ENCODE measurements at regions not wholly inside any gene's neighbourhood (a gene's known extent, or its start where the extent isn't known, plus 50 kb on each side); places are given as distances from the start of the nearest gene placed in this dataset.
"Not testable (repeated sequence)": the region's sequence is repeated elsewhere in the genome, so short reads cannot be mapped to it uniquely, and the experiment has no call there.

DNA sequence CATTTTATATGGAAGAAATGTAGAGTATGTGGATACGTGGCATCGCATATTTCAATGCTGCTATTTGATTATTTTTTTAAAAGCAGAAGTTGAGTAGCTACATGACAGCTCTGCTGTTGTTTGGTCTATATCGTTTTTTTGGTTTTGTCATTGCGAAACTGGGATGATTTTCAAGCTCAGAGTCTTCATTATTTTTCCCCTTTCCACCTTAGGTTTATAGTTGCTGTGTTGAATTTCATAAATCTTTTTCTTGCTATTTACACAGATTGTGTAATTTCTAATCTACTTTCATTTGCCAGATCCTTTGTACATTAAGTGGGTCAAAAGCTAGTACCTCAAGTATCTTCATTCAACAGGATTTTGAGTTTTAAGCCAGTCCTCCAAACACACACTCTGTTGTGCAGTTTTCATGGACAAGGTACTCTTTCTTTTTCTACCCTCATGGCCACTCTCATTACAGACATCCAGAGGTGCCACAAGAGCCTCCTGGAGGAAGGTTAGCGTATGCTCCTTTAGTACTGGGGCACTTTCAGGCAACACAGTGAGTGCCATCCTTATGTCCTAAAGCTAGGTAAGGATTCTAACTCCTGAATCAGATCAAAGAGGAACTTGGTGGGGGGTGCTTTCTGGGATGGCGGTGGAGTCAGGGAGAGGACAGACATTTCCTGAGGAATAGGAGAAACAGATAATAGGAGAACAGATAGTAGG is 123.2 kb downstream of the FHIP1A start:
- no peaks in the 10 kb centered on the region for H3K9me3 ChIP-seq (ENCODE audit: control insufficient read depth in 3 of 3, low read length in 3 of 3)
- H3K27me3 ChIP-seq (ENCODE audit: control insufficient read depth in 3 of 3, insufficient read depth in 3 of 3, low read length in 3 of 3) = no peaks in the 10 kb centered on the region
- H3K27ac ChIP-seq (ENCODE audit: low read depth, low read length) = peak overlapping the region; percentile 84
- no peaks in the 10 kb centered on the region for H3K36me3 ChIP-seq (ENCODE audit: control insufficient read depth in 3 of 3, insufficient read depth in 3 of 3, low read length in 3 of 3)
- H3K4me1 ChIP-seq (ENCODE audit: control insufficient read depth in 3 of 3, insufficient read depth in 3 of 3, low read length in 3 of 3) = peaks cover 0 to 28% (median 22%) of the 10 kb centered on the region in 3 donors
- H3K9ac ChIP-seq (ENCODE audit: low read depth in 1 of 3, low read length in 3 of 3) = no peak overlapping the region
- no peak overlapping the region for H3K4me3 ChIP-seq (ENCODE audit: low read length in 3 of 3)

DNA sequence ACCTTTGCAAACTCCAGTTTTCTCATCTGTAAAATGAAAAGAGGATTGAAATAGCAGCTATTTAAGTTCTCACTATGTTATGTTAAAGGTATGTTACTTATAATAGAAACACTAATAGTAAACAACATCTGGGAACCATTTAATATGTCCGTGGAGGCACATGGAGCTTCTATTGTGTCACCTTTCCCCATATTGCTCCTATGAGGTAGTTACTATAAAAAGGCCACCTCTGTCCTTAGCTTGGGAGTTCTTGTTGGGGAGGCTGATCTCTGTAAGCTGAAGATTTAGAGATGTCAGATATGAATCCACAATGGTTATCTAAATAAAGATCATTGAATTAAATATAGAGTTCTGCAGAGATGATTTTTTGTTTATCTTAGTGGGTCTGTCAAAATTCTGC is 125.2 kb downstream of the FHIP1A start:
- Histone ChIP-seq H3K9me3 (ENCODE audit: control insufficient read depth in 3 of 3, low read length in 3 of 3) (no peaks in the 10 kb centered on the region), H3K4me3 (ENCODE audit: low read length in 3 of 3) (no peak overlapping the region), H3K27ac (ENCODE audit: low read depth, low read length) (peak overlapping the region; percentile 84), H3K36me3 (ENCODE audit: control insufficient read depth in 3 of 3, insufficient read depth in 3 of 3, low read length in 3 of 3) (no peaks in the 10 kb centered on the region), H3K27me3 (ENCODE audit: control insufficient read depth in 3 of 3, insufficient read depth in 3 of 3, low read length in 3 of 3) (no peaks in the 10 kb centered on the region), H3K4me1 (ENCODE audit: control insufficient read depth in 3 of 3, insufficient read depth in 3 of 3, low read length in 3 of 3) (peaks cover 0 to 17% (median 14%) of the 10 kb centered on the region in 3 donors), H3K9ac (ENCODE audit: low read depth in 1 of 3, low read length in 3 of 3) (no peak overlapping the region)

DNA sequence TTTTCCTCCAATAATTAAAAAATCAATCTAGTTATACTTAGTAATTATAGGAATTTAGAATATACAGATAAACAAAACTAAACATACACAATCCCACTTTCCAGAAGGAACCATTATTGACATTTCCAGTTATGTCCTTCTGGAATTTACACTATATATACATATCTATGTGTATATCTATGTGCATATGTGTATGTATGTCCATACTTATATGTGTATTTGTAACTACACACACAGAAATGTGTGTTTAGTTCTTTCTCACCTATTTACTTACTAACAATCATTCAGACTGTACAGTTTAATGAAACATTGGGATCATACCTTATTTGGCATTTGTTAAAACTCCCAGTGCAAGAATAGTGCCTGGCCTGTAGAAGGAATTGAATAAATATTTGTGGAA is 126.4 kb downstream of the FHIP1A start:
- H3K36me3 ChIP-seq (ENCODE audit: control insufficient read depth in 3 of 3, insufficient read depth in 3 of 3, low read length in 3 of 3) = no peaks in the 10 kb centered on the region
- H3K27ac ChIP-seq (ENCODE audit: low read depth, low read length) = no peak overlapping the region
- H3K4me1 ChIP-seq (ENCODE audit: control insufficient read depth in 3 of 3, insufficient read depth in 3 of 3, low read length in 3 of 3) = peaks cover 0 to 17% (median 11%) of the 10 kb centered on the region in 3 donors
- no peak overlapping the region for H3K4me3 ChIP-seq (ENCODE audit: low read length in 3 of 3)
- H3K9ac ChIP-seq (ENCODE audit: low read depth in 1 of 3, low read length in 3 of 3) = no peak overlapping the region
- H3K27me3 ChIP-seq (ENCODE audit: control insufficient read depth in 3 of 3, insufficient read depth in 3 of 3, low read length in 3 of 3) = no peaks in the 10 kb centered on the region
- no peaks in the 10 kb centered on the region for H3K9me3 ChIP-seq (ENCODE audit: control insufficient read depth in 3 of 3, low read length in 3 of 3)

DNA sequence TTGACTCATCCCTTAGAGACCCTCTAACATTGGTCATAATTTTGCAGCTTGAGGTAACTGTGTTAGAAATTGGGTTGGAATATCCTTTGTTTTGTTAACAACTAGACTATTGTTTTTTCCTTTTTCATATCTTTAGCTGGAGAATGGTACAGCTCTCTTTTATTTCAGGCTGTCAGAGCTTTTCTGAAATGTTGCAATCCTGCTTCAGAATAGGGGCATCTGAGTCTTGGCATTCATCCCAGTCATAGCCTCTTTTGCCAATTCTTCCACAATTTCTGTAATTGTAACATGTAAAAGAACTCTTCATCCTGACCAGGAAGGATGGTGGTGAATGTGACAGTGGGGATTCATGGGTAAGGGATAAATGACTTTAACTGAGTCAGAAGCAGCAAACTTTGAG is 128.7 kb downstream of the FHIP1A start:
- H3K4me1 ChIP-seq (ENCODE audit: control insufficient read depth in 3 of 3, insufficient read depth in 3 of 3, low read length in 3 of 3) = peaks cover 0 to 25% (median 20%) of the 10 kb centered on the region in 3 donors
- no peaks in the 10 kb centered on the region for H3K9me3 ChIP-seq (ENCODE audit: control insufficient read depth in 3 of 3, low read length in 3 of 3)
- no peak overlapping the region for H3K4me3 ChIP-seq (ENCODE audit: low read length in 3 of 3)
- H3K36me3 ChIP-seq (ENCODE audit: control insufficient read depth in 3 of 3, insufficient read depth in 3 of 3, low read length in 3 of 3) = no peaks in the 10 kb centered on the region
- no peak overlapping the region for H3K27ac ChIP-seq (ENCODE audit: low read depth, low read length)
- no peaks in the 10 kb centered on the region for H3K27me3 ChIP-seq (ENCODE audit: control insufficient read depth in 3 of 3, insufficient read depth in 3 of 3, low read length in 3 of 3)
- no peak overlapping the region for H3K9ac ChIP-seq (ENCODE audit: low read depth in 1 of 3, low read length in 3 of 3)

DNA sequence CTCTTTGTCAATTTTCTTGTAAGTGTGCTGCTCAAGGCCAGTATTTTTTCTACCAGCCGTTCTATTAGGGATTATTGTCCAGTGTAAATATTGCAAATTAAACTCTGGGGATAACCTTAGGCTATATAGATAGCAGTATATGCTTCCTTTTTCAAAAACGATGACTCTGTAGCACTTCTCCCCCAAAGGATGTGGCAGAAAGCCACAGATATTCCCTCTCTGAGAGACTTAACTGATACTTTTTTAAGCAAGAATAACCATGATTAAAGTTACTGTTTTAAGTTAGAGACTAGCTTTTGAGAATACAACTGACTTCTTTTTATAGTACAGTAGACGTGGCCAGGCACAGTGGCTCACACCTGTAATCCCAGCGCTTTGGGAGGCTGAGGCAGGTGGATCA is 130.0 kb downstream of the FHIP1A start:
- H3K27ac ChIP-seq (ENCODE audit: low read depth, low read length) = no peak overlapping the region
- H3K36me3 ChIP-seq (ENCODE audit: control insufficient read depth in 3 of 3, insufficient read depth in 3 of 3, low read length in 3 of 3) = no peaks in the 10 kb centered on the region
- no peaks in the 10 kb centered on the region for H3K27me3 ChIP-seq (ENCODE audit: control insufficient read depth in 3 of 3, insufficient read depth in 3 of 3, low read length in 3 of 3)
- H3K4me1 ChIP-seq (ENCODE audit: control insufficient read depth in 3 of 3, insufficient read depth in 3 of 3, low read length in 3 of 3) = peaks cover 0 to 21% (median 14%) of the 10 kb centered on the region in 3 donors
- no peaks in the 10 kb centered on the region for H3K9me3 ChIP-seq (ENCODE audit: control insufficient read depth in 3 of 3, low read length in 3 of 3)
- H3K4me3 ChIP-seq (ENCODE audit: low read length in 3 of 3) = no peak overlapping the region
- no peak overlapping the region for H3K9ac ChIP-seq (ENCODE audit: low read depth in 1 of 3, low read length in 3 of 3)

DNA sequence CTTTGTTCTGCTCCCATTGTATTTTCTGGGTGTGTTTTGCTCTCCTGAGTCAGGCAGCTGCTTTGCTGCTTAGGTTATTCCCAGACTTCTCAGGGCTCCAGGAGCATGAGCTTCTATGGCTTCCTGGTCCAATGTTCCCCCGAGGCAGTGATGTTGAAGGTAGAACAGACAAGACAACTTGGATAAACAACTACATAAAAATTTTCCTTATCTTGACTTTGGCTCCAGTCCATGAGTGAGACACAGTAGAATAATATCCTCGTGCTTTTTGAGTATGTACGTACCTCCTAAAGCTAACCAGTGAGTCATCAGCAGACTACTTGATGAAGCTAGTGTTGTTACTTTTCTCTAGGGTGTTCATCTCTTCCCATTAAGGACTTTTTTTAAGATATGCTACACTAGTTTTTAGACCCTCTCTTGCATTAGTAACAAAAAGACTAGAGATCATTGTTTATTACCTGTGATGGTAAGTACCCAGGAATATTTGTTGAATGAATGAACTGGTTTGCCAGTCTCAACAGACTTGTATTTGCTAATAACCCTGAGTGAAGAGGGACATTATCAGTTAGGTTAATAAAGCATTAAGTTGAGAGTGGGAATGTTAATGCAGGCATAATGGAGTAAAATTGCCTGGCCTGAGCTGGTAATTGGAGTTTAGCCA is 131.9 kb downstream of the FHIP1A start:
- no peaks in the 10 kb centered on the region for H3K36me3 ChIP-seq (ENCODE audit: control insufficient read depth in 3 of 3, insufficient read depth in 3 of 3, low read length in 3 of 3)
- H3K9ac ChIP-seq (ENCODE audit: low read depth in 1 of 3, low read length in 3 of 3) = no peak overlapping the region
- no peaks in the 10 kb centered on the region for H3K9me3 ChIP-seq (ENCODE audit: control insufficient read depth in 3 of 3, low read length in 3 of 3)
- peaks cover 0 to 18% (median 4%) of the 10 kb centered on the region in 3 donors for H3K4me1 ChIP-seq (ENCODE audit: control insufficient read depth in 3 of 3, insufficient read depth in 3 of 3, low read length in 3 of 3)
- H3K27ac ChIP-seq (ENCODE audit: low read depth, low read length) = no peak overlapping the region
- H3K4me3 ChIP-seq (ENCODE audit: low read length in 3 of 3) = no peak overlapping the region
- no peaks in the 10 kb centered on the region for H3K27me3 ChIP-seq (ENCODE audit: control insufficient read depth in 3 of 3, insufficient read depth in 3 of 3, low read length in 3 of 3)

DNA sequence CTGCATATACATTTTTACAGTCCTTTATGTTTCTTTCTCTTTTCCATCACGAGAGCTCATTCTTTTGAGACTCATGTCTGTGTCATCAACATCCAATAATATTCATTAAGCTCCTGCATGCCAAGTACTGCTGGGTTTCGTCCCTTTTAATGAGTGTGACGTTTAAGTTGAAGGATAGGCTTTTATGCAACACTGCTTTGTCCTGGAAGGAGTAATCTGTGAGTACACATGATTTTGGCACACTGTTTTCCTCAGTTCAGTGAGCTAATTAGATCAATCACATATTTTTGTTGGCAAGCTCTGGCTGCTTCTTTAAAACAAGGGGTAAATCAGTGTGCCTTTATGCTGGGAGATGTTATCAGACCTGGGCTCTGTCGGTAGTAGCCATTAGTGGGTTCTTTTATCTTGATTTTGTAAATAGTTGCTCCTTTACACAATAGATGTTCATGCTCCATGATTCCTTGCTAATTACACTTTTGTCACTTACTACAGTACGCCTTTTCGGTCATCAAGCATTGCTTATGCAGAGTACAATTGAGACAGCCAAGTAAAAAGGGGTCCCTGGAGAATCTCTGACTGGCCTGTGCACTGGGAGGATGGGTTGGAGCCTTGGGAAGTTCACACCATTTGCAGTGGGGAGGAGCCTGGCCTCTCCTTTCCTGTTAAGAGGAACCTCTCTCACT is 132.6 kb downstream of the FHIP1A start:
- no peak overlapping the region for H3K27ac ChIP-seq (ENCODE audit: low read depth, low read length)
- H3K36me3 ChIP-seq (ENCODE audit: control insufficient read depth in 3 of 3, insufficient read depth in 3 of 3, low read length in 3 of 3) = no peaks in the 10 kb centered on the region
- no peak overlapping the region for H3K4me3 ChIP-seq (ENCODE audit: low read length in 3 of 3)
- no peaks in the 10 kb centered on the region for H3K9me3 ChIP-seq (ENCODE audit: control insufficient read depth in 3 of 3, low read length in 3 of 3)
- no peak overlapping the region for H3K9ac ChIP-seq (ENCODE audit: low read depth in 1 of 3, low read length in 3 of 3)
- H3K4me1 ChIP-seq (ENCODE audit: control insufficient read depth in 3 of 3, insufficient read depth in 3 of 3, low read length in 3 of 3) = peaks cover 0 to 18% (median 4%) of the 10 kb centered on the region in 3 donors
- H3K27me3 ChIP-seq (ENCODE audit: control insufficient read depth in 3 of 3, insufficient read depth in 3 of 3, low read length in 3 of 3) = no peaks in the 10 kb centered on the region

DNA sequence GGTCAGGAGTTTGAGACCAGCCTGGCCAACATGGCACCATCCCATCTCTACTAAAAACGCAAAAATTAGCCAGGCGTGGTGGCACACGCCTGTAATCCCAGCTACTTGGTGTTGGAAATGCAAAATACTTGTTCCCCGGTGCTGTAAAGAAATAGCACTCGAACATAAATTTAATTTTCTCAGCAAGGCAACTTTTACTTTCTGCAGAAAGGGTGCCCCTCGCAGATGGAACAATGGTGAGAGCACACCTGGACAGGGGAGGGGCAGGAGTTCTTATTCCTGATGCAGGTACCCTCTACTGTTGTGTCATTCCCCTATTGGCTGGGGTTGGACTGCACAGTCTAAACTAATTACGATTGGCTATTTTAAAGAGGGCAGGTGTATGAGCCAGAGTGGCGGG is 139.7 kb downstream of the FHIP1A start:
- Histone ChIP-seq H3K27me3 (ENCODE audit: control insufficient read depth in 3 of 3, insufficient read depth in 3 of 3, low read length in 3 of 3) (no peaks in the 10 kb centered on the region), H3K9me3 (ENCODE audit: control insufficient read depth in 3 of 3, low read length in 3 of 3) (no peaks in the 10 kb centered on the region), H3K36me3 (ENCODE audit: control insufficient read depth in 3 of 3, insufficient read depth in 3 of 3, low read length in 3 of 3) (no peaks in the 10 kb centered on the region), H3K4me1 (ENCODE audit: control insufficient read depth in 3 of 3, insufficient read depth in 3 of 3, low read length in 3 of 3) (peaks cover 0 to 4% (median 0%) of the 10 kb centered on the region in 3 donors), H3K9ac (ENCODE audit: low read depth in 1 of 3, low read length in 3 of 3) (no peak overlapping the region), H3K27ac (ENCODE audit: low read depth, low read length) (no peak overlapping the region), H3K4me3 (ENCODE audit: low read length in 3 of 3) (no peak overlapping the region)

DNA sequence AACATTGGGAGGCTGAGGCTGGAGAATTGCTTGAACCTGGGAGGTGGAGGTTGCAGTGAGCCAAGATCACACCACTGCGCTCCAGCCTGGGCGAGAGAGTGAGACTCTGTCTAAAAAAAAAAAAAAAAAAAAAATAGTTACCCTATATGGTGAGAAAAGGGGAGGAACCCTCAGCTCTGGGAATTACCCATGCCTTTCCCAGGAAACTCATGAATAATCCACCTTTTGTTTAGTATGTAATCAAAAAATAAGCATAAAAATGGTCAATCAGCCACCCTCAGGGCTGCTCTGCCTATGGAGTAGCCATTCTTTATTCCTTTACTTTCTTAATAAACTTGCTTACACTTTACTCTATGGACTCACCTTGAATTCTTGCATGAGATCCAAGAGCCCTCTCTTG is 140.4 kb downstream of the FHIP1A start:
- H3K36me3 ChIP-seq (ENCODE audit: control insufficient read depth in 3 of 3, insufficient read depth in 3 of 3, low read length in 3 of 3); H3K9me3 ChIP-seq (ENCODE audit: control insufficient read depth in 3 of 3, low read length in 3 of 3); H3K9ac ChIP-seq (ENCODE audit: low read depth in 1 of 3, low read length in 3 of 3); H3K27me3 ChIP-seq (ENCODE audit: control insufficient read depth in 3 of 3, insufficient read depth in 3 of 3, low read length in 3 of 3); H3K27ac ChIP-seq (ENCODE audit: low read depth, low read length); H3K4me3 ChIP-seq (ENCODE audit: low read length in 3 of 3); H3K4me1 ChIP-seq (ENCODE audit: control insufficient read depth in 3 of 3, insufficient read depth in 3 of 3, low read length in 3 of 3): not testable (repeated sequence)

DNA sequence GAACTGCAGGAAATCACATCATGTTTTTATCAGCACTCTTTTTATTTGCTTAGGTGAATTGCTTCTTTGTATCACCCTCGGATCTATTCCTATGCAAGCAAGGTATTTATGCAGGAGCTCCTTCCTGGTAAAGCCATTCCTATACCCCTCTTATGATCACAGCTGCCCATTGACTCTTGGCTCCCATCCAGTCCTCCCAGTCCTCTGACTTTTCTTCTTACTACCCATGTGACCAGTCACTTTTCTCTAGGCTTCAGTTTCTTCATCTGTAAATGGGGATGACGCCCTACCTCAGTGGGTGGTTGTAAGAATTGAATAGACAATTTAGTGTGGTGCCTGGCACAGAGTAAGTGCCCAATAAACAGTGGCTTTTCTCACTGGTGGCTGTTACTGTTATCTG is 144.9 kb downstream of the FHIP1A start:
- no peaks in the 10 kb centered on the region for H3K27me3 ChIP-seq (ENCODE audit: control insufficient read depth in 3 of 3, insufficient read depth in 3 of 3, low read length in 3 of 3)
- H3K4me1 ChIP-seq (ENCODE audit: control insufficient read depth in 3 of 3, insufficient read depth in 3 of 3, low read length in 3 of 3) = no peaks in the 10 kb centered on the region
- no peaks in the 10 kb centered on the region for H3K9me3 ChIP-seq (ENCODE audit: control insufficient read depth in 3 of 3, low read length in 3 of 3)
- H3K4me3 ChIP-seq (ENCODE audit: low read length in 3 of 3) = no peak overlapping the region
- no peak overlapping the region for H3K9ac ChIP-seq (ENCODE audit: low read depth in 1 of 3, low read length in 3 of 3)
- H3K27ac ChIP-seq (ENCODE audit: low read depth, low read length) = no peak overlapping the region
- H3K36me3 ChIP-seq (ENCODE audit: control insufficient read depth in 3 of 3, insufficient read depth in 3 of 3, low read length in 3 of 3) = no peaks in the 10 kb centered on the region
